Suprapubic skin (tissue), 4 donors: ENCODE measurements at regions not wholly inside any gene's neighbourhood (a gene's known extent, or its start where the extent isn't known, plus 50 kb on each side); places are given as distances from the start of the nearest gene placed in this dataset.

ENCODE experiments used
- DNase-seq, 2 donors: peaks; one replicate each; pipeline ENCODE4 v3.0.0-alpha.2; 2019; ENCODE audit warnings: low spot score in 2 of 2
- H3K27ac ChIP-seq: fragments of 200-600 bp; sonication (generic); one replicate; pipeline ENCODE4 v1.5.1; 2019
- H3K27me3 ChIP-seq: fragments of 200-600 bp; sonication (generic); one replicate; pipeline ENCODE4 v1.5.1; 2019
- H3K36me3 ChIP-seq: fragments of 200-600 bp; sonication (generic); one replicate; pipeline ENCODE4 v1.5.1; 2019
- H3K4me1 ChIP-seq: fragments of 200-600 bp; sonication (generic); one replicate; pipeline ENCODE4 v1.5.1; 2019
- H3K4me3 ChIP-seq: fragments of 200-600 bp; sonication (generic); one replicate; pipeline ENCODE4 v1.5.1; 2019; ENCODE audit warnings: mild to moderate bottlenecking
- H3K9me3 ChIP-seq: fragments of 200-600 bp; sonication (generic); one replicate; pipeline ENCODE4 v1.5.1; 2019
- EP300 ChIP-seq: sonication (generic); formaldehyde crosslinking; IDR thresholded peaks from one replicate; pipeline ENCODE4 v1.6.1; 2017; ENCODE audit warnings: antibody characterized with exemption
- POLR2A ChIP-seq, 2 donors: fragments of 450-650 bp; IDR thresholded peaks; one replicate each; pipeline ENCODE4 v1.6.1; 2017; ENCODE audit warnings: antibody characterized with exemption in 2 of 2, mild to moderate bottlenecking in 2 of 2, moderate library complexity in 2 of 2
- POLR2AphosphoS5 ChIP-seq, 3 donors: sonication (generic); formaldehyde crosslinking; IDR thresholded peaks; one replicate each; pipeline ENCODE4 v1.6.1; 2017; ENCODE audit warnings: antibody characterized with exemption in 3 of 3
- WGBS: methylation state at CpG from one replicate; pipeline ENCODE4 v1.1.5; 2018; 5-methylcytosine and 5-hydroxymethylcytosine counted together
- TF ChIP-seq, protein P1 (sequence below), 2 donors: fragments of 200-600 bp in 1 of 2; fragments of 450-650 bp in 1 of 2; sonication (generic) in 1 of 2; IDR thresholded peaks; one replicate each; pipeline ENCODE4 v1.5.1; 2016 to 2019; ENCODE audit warnings: antibody characterized with exemption in 2 of 2, mild to moderate bottlenecking in 1 of 2, moderate library complexity in 1 of 2

DNA sequence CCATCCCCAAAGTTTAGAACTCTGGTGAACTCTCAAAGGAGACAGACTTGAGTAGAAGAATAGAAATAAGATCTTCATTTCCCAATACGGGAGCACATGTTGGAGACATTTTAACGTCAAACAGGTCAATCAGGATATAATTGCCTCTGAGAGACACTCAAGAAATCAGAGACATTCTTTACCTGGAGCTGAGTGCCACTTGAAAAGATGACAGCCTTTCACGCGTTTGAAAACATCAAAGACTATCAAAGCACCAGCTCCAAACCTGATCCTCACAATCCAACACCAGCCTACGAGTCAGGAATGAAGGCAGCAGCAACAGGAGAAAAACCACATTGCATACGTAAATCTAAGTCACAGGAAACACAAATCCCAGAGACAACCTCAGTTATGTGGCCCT, 571.5 kb upstream of the CDH4 start:
- H3K4me1 ChIP-seq = no peaks in the 10 kb centered on the region
- H3K9me3 ChIP-seq = no peaks in the 10 kb centered on the region
- peaks cover 7% of the 10 kb centered on the region for H3K27me3 ChIP-seq
- H3K27ac ChIP-seq = no peak overlapping the region
- no peak overlapping the region for H3K4me3 ChIP-seq
- no peak for TF ChIP-seq POLR2A (IDR thresholded peaks at IDR 0.05)
- no peak for TF ChIP-seq POLR2AphosphoS5 (IDR thresholded peaks at IDR 0.05)
- TF ChIP-seq EP300 = no peak
- TF ChIP-seq, protein P1, sequence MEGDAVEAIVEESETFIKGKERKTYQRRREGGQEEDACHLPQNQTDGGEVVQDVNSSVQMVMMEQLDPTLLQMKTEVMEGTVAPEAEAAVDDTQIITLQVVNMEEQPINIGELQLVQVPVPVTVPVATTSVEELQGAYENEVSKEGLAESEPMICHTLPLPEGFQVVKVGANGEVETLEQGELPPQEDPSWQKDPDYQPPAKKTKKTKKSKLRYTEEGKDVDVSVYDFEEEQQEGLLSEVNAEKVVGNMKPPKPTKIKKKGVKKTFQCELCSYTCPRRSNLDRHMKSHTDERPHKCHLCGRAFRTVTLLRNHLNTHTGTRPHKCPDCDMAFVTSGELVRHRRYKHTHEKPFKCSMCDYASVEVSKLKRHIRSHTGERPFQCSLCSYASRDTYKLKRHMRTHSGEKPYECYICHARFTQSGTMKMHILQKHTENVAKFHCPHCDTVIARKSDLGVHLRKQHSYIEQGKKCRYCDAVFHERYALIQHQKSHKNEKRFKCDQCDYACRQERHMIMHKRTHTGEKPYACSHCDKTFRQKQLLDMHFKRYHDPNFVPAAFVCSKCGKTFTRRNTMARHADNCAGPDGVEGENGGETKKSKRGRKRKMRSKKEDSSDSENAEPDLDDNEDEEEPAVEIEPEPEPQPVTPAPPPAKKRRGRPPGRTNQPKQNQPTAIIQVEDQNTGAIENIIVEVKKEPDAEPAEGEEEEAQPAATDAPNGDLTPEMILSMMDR (IDR thresholded peaks at IDR 0.05) = no peak
- DNase-seq = no peak
- WGBS = 69% methylated on average over 6 of the region's 6 CpGs
- H3K36me3 ChIP-seq = no peaks in the 10 kb centered on the region

DNA sequence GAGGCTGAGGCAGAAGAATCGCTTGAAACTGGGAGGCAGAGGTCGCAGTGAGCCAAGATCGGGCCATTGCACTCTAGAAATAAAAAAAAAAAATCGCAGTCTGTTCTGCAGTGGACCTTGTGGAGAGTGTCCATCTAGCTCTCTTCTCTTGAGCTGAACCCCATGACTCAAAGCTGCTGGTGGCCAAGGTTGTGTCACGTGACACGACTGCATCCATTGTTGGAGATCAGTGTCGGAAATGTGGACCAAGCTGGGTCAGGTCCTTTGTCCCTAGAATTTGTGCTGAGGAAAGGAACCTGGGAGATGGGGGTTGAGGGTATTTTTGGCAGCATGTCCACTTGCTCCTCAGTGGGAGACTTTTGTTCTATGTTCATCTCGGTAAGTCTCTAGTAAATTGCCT, 564.8 kb upstream of the CDH4 start:
- Histone ChIP-seq H3K27ac (no peak overlapping the region), H3K27me3 (peaks cover 7% of the 10 kb centered on the region), H3K9me3 (no peaks in the 10 kb centered on the region), H3K36me3 (no peaks in the 10 kb centered on the region), H3K4me1 (no peaks in the 10 kb centered on the region), H3K4me3 (no peak overlapping the region)
- 93% methylated on average over 8 of the region's 8 CpGs for WGBS
- TF ChIP-seq POLR2A (IDR thresholded peaks at IDR 0.05) = no peak
- TF ChIP-seq EP300 = no peak
- TF ChIP-seq, protein P1 (IDR thresholded peaks at IDR 0.05) = no peak
- no peak for TF ChIP-seq POLR2AphosphoS5 (IDR thresholded peaks at IDR 0.05)
- no peak for DNase-seq

DNA sequence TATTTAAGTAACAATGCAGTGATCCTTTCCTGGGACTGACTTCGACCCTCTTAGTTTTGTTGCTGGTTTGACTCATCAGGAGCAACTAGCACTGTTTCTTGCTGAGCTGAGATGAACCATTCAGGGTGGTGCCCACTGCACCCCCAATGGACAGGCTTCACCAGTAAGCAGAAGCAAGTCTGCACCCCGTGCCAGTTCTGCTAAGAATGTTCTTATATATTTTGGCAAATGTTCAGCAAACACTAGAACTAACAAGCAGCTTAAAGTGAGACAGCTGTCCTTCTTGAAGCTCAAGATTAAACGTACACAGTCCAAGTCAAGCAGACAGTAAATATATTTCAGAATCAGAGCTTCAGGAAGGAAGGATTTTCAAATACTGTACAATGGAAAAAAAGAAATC, 561.3 kb upstream of the CDH4 start:
- WGBS = 56% methylated on average over 3 of the region's 3 CpGs
- no peak for DNase-seq
- H3K27me3 ChIP-seq = peaks cover 10% of the 10 kb centered on the region
- H3K4me1 ChIP-seq = no peaks in the 10 kb centered on the region
- H3K4me3 ChIP-seq = no peak overlapping the region
- no peak overlapping the region for H3K27ac ChIP-seq
- no peaks in the 10 kb centered on the region for H3K36me3 ChIP-seq
- H3K9me3 ChIP-seq = no peaks in the 10 kb centered on the region
- no peak for TF ChIP-seq EP300
- TF ChIP-seq, protein P1 (IDR thresholded peaks at IDR 0.05) = no peak
- TF ChIP-seq POLR2AphosphoS5 (IDR thresholded peaks at IDR 0.05) = no peak
- TF ChIP-seq POLR2A (IDR thresholded peaks at IDR 0.05) = no peak

DNA sequence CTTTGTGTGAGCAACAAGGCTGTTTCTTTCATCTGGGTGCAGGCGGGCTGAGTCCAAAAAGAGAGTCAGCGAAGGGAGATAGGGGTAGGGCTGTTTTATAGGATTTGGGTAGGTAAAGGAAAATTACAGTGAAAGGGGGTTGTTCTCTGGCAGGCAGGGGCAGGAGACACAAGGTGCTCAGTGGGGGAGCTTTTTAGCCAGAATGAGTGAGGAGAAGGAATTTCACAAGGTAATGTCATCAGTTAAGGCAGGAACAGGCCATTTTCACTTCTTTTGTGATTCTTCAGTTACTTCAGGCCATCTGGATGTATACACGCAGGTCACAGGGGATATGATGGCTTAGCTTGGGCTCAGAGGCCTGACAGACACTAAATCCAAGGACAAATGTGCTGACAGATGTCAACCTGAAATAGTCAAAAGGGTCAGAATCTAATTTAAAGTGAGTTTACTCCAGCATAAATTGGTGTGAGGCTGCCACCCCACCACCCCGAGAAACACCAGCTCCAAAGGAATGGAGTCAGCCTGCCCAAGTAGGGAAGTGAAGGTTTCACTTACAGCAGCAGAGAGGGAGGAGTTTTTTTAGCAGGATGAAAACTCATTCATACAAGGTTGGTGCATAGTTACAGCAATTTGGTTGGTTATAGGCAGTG, 560.0 kb upstream of the CDH4 start:
- DNase-seq = no peak
- Histone ChIP-seq H3K36me3 (no peaks in the 10 kb centered on the region), H3K27ac (no peak overlapping the region), H3K9me3 (no peaks in the 10 kb centered on the region), H3K4me3 (no peak overlapping the region), H3K4me1 (no peaks in the 10 kb centered on the region), H3K27me3 (peaks cover 6% of the 10 kb centered on the region)
- TF ChIP-seq POLR2A (IDR thresholded peaks at IDR 0.05) = no peak
- TF ChIP-seq, protein P1 (IDR thresholded peaks at IDR 0.05) = no peak
- WGBS = 66% methylated on average over 4 of the region's 4 CpGs

DNA sequence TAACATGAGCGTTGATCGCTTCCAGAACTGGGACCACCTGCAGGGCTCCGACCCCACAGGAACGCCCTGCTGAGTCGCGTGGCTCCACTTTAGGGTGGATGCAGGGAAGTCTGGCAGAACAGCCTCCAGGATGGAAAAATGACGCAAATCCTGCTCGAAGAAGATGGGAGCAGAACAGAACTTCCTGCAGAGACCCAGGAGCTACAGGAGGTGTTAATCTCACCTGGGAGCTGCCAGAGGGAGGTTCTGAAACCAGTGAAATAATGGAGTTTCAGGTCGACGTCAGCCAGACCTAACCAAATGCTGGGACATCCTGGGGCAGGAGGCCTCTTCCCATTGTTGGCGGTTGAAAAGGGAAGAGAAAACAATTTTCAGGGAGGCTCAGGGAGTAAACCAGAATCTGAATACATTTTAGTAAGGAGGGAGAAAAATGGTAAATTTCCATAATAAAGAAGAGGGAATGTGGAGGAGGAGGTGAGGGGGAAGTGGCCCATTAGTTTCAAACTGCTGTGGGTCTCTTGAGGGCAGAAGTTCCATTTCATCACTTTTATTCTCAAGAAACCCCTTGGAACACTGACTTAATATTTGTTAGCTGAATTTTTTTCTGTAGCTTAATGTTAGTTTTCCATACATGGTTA, 558.4 kb upstream of the CDH4 start:
- Histone ChIP-seq H3K27ac (no peak overlapping the region), H3K27me3 (peaks cover 5% of the 10 kb centered on the region), H3K36me3 (no peaks in the 10 kb centered on the region), H3K9me3 (no peaks in the 10 kb centered on the region), H3K4me1 (no peaks in the 10 kb centered on the region), H3K4me3 (no peak overlapping the region)
- TF ChIP-seq POLR2A (IDR thresholded peaks at IDR 0.05) = no peak
- 65% methylated on average over 11 of the region's 11 CpGs for WGBS
- no peak for DNase-seq
